Fibroblast of the aortic adventitia (primary cell): ENCODE measurements at regions not wholly inside any gene's neighbourhood (a gene's known extent, or its start where the extent isn't known, plus 50 kb on each side); places are given as distances from the start of the nearest gene placed in this dataset.
A peak's percentile ranks its signal among the peaks of the same experiment; 100 is the strongest.
"Not testable (repeated sequence)": the region's sequence is repeated elsewhere in the genome, so short reads cannot be mapped to it uniquely, and the experiment has no call there.

Experiments used
- DNase-seq: peaks from one replicate; pipeline ENCODE4 v3.0.0-alpha.2; 2010; ENCODE audit warnings: low read depth
- H3K4me3 ChIP-seq: 2 replicates; pipeline ENCODE4 v1.5.1; 2011; ENCODE audit warnings: low read depth, mild to moderate bottlenecking, control low read depth, low read length, moderate library complexity
- CTCF ChIP-seq: IDR thresholded peaks from 2 replicates; pipeline ENCODE4 v1.5.1; 2011; ENCODE audit warnings: mild to moderate bottlenecking, low read length, control low read depth, inconsistent platforms; ENCODE audit not compliant: insufficient read depth

- DNase-seq: no peak
- no peak for TF ChIP-seq CTCF
- no peak overlapping the region for H3K4me3 ChIP-seq
These were observed 170.5 kb upstream of the COPS8 start for GRCh38 chr2:236915186-236915585.

DNA sequence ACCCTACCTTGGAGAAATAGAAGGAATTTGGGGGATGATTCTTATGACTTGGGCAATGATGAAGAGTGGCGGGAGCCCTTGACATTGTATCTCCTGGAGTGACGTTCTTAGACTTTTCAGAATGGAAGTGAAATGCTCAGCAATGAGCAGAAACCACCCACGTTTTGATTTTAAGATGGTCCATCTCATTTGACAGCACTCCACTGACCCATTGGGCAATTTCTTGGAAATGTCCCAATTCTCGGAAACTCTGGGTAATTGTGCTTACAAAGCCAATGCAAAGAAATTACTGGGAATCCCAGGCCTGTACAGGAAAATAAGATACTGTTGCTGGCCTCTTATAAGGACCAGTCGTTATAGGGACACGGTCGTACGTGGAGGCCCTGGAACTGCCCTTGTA, 170.0 kb upstream of the COPS8 start:
- TF ChIP-seq CTCF: no peak
- DNase-seq: no peak
- H3K4me3 ChIP-seq: no peak overlapping the region

- TF ChIP-seq CTCF: no peak
- DNase-seq: no peak
- no peak overlapping the region for H3K4me3 ChIP-seq
These were observed 169.5 kb upstream of the COPS8 start for GRCh38 chr2:236916181-236916580.

GRCh38 chr2:236916651-236917050, 169.0 kb upstream of the COPS8 start:
- no peak overlapping the region for H3K4me3 ChIP-seq
- TF ChIP-seq CTCF: no peak

DNA sequence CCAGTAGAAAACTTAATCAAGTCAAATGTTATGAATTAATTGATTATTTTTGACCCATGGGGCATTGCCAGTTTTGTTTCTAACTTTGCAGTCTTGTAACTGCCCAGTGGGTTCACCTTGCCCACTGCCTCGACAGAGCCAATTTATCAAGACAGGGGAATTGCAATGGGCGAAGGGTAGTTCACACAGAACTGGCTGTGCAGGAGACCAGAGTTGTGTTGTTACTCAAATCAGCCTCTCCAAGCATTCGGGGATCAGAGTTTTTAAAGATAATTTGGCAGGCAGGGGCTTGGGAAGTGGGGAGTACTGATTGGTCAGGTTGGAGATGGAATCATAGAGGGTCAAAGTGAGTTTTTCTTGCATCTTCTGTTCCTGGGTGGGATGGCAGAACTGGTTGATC, 168.5 kb upstream of the COPS8 start:
- DNase-seq: no peak
- H3K4me3 ChIP-seq: no peak overlapping the region
- no peak for TF ChIP-seq CTCF

More at GRCh38 chr2:236916651-236917050, 169.0 kb upstream of the COPS8 start:
- no peak for DNase-seq

GRCh38 chr2:236918545-236918944, 167.1 kb upstream of the COPS8 start:
- no peak for TF ChIP-seq CTCF
- DNase-seq: no peak
- no peak overlapping the region for H3K4me3 ChIP-seq

DNA sequence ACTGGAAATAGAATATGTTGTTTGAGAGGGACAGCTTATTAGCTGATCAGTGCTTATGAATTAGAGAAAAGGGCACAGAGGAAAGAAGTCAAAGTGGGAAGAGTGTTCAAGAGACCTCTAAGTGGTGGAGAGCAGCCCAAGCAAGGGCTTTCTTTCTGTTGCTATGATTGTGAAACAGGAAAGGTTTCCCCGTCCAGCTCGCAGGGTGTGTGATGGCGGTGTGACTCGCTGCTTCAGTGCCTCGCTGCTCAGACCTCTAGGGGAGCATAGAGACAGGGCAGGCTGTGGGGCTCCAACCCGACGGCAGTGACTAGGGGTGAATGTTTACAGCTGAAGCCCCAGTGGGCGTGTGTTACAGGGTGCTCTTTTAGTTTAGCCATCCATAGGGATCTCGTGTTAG, 166.5 kb upstream of the COPS8 start:
- DNase-seq: peak; percentile 35
- TF ChIP-seq CTCF: peak; percentile 11
- no peak overlapping the region for H3K4me3 ChIP-seq

- H3K4me3 ChIP-seq, DNase-seq: not testable (repeated sequence)
These were observed 165.8 kb upstream of the COPS8 start for GRCh38 chr2:236919801-236920379.
